Posterior cingulate gyrus (tissue), 11 donors: ENCODE measurements at regions not wholly inside any gene's neighbourhood (a gene's known extent, or its start where the extent isn't known, plus 50 kb on each side); places are given as distances from the start of the nearest gene placed in this dataset.
"Not testable (repeated sequence)": the region's sequence is repeated elsewhere in the genome, so short reads cannot be mapped to it uniquely, and the experiment has no call there.

Experiments
- DNase-seq, 10 donors: peaks; one replicate each; pipeline versions ENCODE4 v3.0.0 to v3.0.0-alpha.2; 2020 to 2021; ENCODE audit warnings: mixed read lengths in 3 of 10
- intact Hi-C: fragments of 100-400 bp; cut with DNase I; formaldehyde crosslinking; loops from one replicate; pipeline ENCODE4 v1.15.1; 2023

GRCh38 chr10:3584926-3585784, 199.9 kb downstream of the KLF6 start:
- no peak for DNase-seq
- intact Hi-C loops, result no loop called here

GRCh38 chr10:3580565-3580964, 204.4 kb downstream of the KLF6 start:
- no peak for DNase-seq
- intact Hi-C loops, result no loop called here

GRCh38 chr10:3579845-3580244, 205.2 kb downstream of the KLF6 start:
- intact Hi-C loops, result no loop called here
- DNase-seq, result no peak

DNA sequence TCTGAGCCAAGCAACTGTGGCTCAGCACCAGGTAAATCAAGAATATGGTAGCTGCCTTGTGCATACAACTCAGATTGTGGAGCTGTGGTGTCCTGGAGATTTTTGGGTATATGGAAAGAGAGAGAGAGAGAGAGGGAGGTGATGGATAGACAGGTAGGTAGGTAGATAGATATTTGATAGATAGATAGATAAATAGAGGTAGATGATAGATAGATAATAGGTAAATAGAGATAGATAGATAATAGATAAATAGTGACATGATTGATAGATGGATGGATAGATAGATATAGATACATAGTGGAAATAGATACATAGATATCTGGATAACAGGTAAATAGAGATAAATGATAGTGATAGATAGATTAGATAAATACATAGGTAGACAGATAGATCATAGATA, 206.3 kb downstream of the KLF6 start:
- intact Hi-C loops, result no loop called here
- DNase-seq, result no peak

DNA sequence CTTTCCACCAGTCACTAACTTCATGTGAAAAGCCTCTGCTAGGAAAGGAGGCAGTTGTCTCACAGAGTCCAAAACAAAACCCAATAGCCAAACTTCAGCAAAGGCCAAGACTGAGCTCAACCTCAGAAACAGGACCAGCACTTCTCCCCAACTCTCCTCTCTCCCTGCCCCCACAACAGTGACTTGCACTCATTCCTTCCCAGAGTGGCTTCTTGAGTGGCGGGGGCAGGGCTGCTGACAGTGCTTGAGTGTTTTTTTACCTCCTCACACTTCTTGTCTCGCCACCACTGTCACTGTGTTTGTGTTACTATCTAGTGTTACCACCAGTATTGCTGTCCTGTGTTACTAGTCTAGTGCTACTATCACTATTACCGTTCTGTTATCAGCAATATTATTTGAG, 206.8 kb downstream of the KLF6 start:
- intact Hi-C loops, result no loop called here
- DNase-seq, result no peak

DNA sequence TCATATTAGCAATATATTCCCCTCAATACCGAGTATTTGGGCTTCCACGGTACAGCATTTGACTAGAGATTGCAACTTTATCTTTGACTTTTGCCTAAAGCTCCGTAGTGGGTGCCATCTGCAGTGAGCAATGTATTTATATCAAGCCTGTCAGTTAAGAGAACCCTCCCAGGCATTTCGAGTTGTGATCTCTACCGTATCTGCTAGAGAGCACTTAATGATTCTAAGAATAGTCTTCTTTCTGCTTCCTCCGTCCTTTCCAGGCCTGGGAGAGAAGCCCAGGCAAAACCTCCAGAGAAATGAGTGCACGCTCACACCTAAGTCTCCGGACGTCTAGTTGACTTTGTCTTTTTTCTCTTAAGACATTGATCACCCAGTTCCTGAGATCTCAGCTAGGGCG, 210.6 kb downstream of the KLF6 start:
- no peak for DNase-seq
- intact Hi-C loops, result no loop called here

DNA sequence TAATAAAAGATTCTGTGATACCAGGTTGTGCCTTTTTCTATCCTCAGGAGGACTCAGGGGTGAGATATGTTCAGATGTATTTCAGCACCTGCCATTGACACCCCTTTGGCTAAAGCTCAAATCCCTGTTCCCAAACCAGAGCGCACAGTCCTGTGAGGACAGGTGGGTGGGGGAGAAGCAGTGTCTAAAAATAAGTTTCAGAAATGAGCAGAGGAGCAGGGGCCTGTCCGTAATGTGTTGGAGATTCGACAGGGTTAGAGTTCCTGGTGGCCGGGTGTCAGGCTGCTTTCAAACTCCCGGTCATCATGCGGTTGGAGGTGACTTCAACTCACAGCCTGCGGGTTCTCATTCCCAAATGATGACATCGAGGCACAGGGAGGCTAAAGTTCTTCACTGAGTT, 211.5 kb downstream of the KLF6 start:
- DNase-seq, result no peak
- intact Hi-C loops, result no loop called here

GRCh38 chr10:3571310-3571825, 213.6 kb downstream of the KLF6 start:
- intact Hi-C loops, result no loop called here
- DNase-seq, result no peak

- no peak for DNase-seq
- intact Hi-C loops, result no loop called here
Measured at GRCh38 chr10:3570855-3571266, 214.1 kb downstream of the KLF6 start.

GRCh38 chr10:3570131-3570729, 214.8 kb downstream of the KLF6 start:
- intact Hi-C loops, result no loop called here
- no peak for DNase-seq

DNA sequence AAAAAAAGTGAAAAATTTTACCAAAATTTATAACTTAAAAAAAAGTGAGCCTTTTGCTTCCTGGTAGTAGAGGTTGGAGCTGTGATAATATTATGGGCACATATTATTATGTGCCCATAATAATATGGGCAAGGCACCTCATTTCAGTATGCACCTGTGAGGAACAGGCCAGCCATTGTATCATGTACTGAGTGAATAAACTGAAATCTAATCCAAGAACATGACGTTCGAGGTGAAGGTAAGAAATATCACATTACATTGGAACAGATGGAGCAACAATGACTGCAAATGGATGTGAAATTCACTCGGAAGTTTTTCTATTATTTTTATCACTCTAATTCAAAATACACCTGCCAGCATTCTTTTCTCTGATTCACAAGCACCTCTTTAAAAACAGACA, 216.0 kb downstream of the KLF6 start:
- no peak for DNase-seq
- intact Hi-C loops, result no loop called here

- no peak for DNase-seq
- intact Hi-C loops, result no loop called here
Measured at GRCh38 chr10:3568392-3568791, 216.6 kb downstream of the KLF6 start.

GRCh38 chr10:3567291-3567963, 217.6 kb downstream of the KLF6 start:
- intact Hi-C loops, result no loop called here

GRCh38 chr10:3566627-3567026, 218.4 kb downstream of the KLF6 start:
- DNase-seq, result no peak
- intact Hi-C loops, result no loop called here

More at GRCh38 chr10:3567291-3567963, 217.6 kb downstream of the KLF6 start:
- no peak for DNase-seq

- DNase-seq, result no peak
- intact Hi-C loops, result no loop called here
Measured at GRCh38 chr10:3564346-3565002, 220.5 kb downstream of the KLF6 start.

DNA sequence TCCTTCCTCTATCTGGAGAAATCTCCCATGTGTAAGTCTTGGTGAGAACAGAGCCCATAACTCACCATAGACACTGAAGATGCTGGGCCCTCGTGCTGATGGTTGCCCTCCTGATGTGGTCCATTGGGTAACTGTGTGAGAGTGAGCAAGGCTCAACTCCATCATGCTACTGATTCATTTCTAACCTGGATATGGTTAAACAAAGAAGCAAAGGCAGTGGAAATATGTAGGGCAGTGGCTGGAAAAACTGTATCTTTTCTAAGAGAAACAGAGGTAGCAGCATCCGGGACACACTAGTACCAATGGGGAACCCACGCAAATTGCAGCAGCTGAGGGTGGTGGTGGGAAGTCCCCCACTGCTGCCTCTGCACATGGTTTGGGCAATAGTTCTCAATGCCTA, 221.7 kb downstream of the KLF6 start:
- intact Hi-C loops, result no loop called here
- DNase-seq, result no peak

DNA sequence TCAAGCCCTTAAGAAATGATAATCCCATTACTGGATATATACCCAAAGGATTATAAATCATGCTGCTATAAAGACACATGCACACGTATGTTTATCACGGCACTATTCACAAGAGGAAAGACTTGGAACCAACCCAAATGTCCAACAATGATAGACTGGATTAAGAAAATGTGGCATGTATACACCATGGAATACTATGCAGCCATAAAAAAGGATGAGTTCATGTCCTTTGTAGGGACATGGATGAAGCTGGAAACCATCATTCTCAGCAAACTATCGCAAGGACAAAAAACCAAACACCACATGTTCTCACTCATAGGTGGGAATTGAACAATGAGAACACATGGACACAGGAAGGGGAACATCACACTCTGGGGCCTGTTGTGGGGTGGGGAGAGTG, 224.4 kb downstream of the KLF6 start:
- DNase-seq, intact Hi-C loops: not testable (repeated sequence)

DNA sequence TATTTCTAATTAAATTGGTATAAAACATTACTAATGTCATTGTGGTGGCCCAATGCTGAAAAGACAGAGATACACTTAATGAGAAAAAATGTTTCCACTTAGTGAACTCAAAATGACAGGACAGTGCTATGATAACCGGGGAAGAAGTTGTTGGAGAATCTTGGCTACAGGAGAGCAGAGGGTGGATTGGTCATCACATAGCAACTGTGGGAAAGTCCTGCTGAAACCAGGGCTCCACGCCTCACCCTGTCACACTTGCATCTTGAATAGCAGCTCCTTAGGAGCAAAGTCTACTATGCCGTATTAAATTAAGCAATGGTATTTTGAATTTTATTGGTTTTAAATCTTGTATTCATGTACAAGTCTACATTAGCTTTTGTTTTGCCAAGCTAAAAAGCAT, 225.5 kb downstream of the KLF6 start:
- intact Hi-C loops, result no loop called here
- no peak for DNase-seq

GRCh38 chr10:3559011-3559410, 226.0 kb downstream of the KLF6 start:
- no peak for DNase-seq
- intact Hi-C loops, result no loop called here

DNA sequence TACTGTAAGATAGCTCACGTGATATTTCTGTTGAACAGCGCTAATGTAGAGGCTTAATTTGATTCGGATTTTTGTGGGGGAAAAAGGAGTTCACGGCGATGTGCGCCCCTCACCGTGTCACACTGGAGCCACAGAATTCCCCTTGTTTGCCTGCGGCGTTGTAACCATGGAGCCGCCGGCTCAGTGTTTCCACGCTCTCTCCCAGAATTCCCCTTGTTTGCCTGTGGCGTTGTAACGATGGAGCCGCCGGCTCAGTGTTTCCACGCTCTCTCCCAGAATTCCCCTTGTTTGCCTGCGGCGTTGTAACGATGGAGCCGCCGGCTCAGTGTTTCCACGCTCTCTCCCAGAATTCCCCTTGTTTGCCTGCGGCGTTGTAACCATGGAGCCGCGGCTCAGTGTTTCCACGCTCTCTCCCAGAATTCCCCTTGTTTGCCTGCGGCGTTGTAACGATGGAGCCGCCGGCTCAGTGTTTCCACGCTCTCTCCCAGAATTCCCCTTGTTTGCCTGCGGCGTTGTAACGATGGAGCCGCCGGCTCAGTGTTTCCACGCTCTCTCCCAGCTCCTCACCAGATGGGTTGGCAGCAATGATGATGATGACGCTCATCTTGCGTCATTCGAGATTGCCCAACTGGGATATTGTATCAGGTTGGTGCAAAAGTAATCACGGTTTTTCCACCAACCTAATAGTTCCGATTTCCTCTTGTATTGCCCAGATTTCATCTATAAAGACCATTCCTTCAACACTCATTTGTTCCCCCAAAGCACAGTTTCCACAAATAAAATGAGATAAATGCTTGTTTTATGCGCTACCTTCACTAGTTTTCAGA, 228.6 kb downstream of the KLF6 start:
- intact Hi-C loops, result not testable (repeated sequence)
- peak in 1 of 10 donors; percentile 61 for DNase-seq
